Ovary (tissue), 3 donors: ENCODE measurements at regions not wholly inside any gene's neighbourhood (a gene's known extent, or its start where the extent isn't known, plus 50 kb on each side); places are given as distances from the start of the nearest gene placed in this dataset.

Experiments
- EP300 ChIP-seq: sonication (generic); formaldehyde crosslinking; IDR thresholded peaks from one replicate; pipeline ENCODE4 v1.6.1; 2017; ENCODE audit warnings: antibody characterized with exemption
- POLR2A ChIP-seq: fragments of 450-650 bp; IDR thresholded peaks from one replicate; pipeline ENCODE4 v1.6.1; 2017; ENCODE audit warnings: antibody characterized with exemption, mild to moderate bottlenecking, moderate library complexity
- TF ChIP-seq, protein P1 (sequence below), 3 donors: fragments of 450-650 bp in 2 of 3; fragments of 200-600 bp in 1 of 3; IDR thresholded peaks; one replicate each; pipeline versions ENCODE4 v1.5.1 to v1.8.0; 2016 to 2022; ENCODE audit warnings: antibody characterized with exemption in 3 of 3, mild to moderate bottlenecking in 1 of 3
- donor health status: DM: no; HTN: no; CAD: no.

DNA sequence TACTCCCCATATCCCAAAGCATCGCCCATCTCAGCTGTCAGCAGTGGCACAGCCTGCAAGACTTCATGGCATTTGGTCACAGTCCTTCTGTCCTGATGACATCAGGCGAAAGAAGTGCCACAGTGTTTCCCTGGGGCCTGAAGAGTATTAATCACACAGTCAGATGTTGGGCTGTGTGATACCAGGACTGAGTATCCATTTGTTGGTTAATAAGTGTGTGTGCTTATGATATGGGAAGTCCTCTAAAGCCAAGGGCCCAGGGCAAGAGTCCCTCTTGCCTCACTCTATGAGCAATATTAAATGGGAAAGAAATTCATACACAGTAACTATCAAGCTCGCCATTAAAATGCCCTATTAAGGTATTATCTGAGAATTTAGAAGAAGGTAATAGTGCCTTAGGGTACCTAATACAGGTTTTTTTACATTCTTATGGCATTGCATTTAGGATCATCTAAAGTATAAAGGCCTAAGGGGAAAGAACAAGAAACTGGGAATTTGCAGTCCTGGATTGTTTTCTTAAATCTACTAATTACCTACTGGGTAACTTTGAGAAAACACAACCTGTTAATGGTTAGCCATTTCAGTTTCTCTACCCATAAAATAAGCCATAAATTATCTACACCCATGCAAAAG, 204.1 kb upstream of the PREP start:
- TF ChIP-seq EP300 = no peak
- TF ChIP-seq, protein P1, sequence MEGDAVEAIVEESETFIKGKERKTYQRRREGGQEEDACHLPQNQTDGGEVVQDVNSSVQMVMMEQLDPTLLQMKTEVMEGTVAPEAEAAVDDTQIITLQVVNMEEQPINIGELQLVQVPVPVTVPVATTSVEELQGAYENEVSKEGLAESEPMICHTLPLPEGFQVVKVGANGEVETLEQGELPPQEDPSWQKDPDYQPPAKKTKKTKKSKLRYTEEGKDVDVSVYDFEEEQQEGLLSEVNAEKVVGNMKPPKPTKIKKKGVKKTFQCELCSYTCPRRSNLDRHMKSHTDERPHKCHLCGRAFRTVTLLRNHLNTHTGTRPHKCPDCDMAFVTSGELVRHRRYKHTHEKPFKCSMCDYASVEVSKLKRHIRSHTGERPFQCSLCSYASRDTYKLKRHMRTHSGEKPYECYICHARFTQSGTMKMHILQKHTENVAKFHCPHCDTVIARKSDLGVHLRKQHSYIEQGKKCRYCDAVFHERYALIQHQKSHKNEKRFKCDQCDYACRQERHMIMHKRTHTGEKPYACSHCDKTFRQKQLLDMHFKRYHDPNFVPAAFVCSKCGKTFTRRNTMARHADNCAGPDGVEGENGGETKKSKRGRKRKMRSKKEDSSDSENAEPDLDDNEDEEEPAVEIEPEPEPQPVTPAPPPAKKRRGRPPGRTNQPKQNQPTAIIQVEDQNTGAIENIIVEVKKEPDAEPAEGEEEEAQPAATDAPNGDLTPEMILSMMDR (IDR thresholded peaks at IDR 0.05) = no peak
- TF ChIP-seq POLR2A = no peak
